ENCODE measurements at regions not wholly inside any gene's neighbourhood (a gene's known extent, or its start where the extent isn't known, plus 50 kb on each side); places are given as distances from the start of the nearest gene placed in this dataset.

DNA sequence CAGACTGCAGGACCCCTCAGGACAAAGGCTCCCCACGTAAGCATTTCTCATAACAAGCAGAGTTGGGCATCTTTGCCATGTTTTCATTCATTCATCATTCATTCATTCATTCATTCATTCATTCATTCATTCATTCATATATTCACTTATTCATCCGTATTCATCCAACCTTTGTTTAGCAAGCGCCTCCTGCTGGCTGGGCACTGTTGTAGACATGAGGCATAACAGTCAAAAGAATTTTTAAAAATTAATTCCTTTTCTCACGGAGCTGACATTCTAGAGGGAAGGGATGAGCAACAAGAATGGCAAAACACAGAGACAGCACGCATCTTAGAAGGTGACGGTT is 351.7 kb upstream of the TNRC6C start:
- CTCF ChIA-PET: interaction anchor here (1.2 kb wide), 1 partner anchor 64 kb away, joined by 3 read pairs; no protein-coding TSS in a partner anchor
- POLR2A ChIA-PET: interaction anchor here (0.9 kb wide), 1 partner anchor 352 kb away, joined by 3 read pairs; the partner anchor contains the start of gene TNRC6C
- Histone ChIP-seq H3K27ac (ENCODE audit: extremely low read depth, low read depth, low read length) (no peak overlapping the region), H3K4me3 (ENCODE audit: low read depth, low read length) (no peak overlapping the region), H3K4me1 (ENCODE audit: control insufficient read depth, insufficient read depth, low read length) (no peaks in the 10 kb centered on the region), H3K9me3 (ENCODE audit: control insufficient read depth, insufficient read depth, low read depth, low read length) (no peaks in the 10 kb centered on the region), H3K36me3 (ENCODE audit: control insufficient read depth in 2 of 2, insufficient read depth in 1 of 2, low read length in 2 of 2) (no peaks in the 10 kb centered on the region)
- TF ChIP-seq, protein P1, sequence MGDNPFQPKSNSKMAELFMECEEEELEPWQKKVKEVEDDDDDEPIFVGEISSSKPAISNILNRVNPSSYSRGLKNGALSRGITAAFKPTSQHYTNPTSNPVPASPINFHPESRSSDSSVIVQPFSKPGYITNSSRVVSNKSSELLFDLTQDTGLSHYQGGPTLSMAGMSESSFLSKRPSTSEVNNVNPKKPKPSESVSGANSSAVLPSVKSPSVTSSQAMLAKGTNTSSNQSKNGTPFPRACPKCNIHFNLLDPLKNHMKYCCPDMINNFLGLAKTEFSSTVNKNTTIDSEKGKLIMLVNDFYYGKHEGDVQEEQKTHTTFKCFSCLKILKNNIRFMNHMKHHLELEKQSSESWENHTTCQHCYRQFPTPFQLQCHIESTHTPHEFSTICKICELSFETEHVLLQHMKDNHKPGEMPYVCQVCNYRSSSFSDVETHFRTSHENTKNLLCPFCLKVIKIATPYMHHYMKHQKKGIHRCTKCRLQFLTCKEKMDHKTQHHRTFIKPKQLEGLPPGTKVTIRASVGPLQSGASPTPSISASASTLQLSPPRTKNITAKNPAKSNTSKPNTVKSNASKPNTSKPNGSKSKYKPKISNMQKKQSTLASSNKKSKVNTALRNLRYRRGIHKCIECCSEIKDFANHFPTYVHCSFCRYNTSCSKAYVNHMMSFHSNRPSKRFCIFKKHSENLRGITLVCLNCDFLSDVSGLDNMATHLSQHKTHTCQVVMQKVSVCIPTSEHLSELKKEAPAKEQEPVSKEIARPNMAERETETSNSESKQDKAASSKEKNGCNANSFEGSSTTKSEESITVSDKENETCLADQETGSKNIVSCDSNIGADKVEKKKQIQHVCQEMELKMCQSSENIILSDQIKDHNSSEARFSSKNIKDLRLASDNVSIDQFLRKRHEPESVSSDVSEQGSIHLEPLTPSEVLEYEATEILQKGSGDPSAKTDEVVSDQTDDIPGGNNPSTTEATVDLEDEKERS (tag by site-specific recombination; IDR thresholded peaks at IDR 0.05): no peak
- TF ChIP-seq ZNF707 (tag by site-specific recombination; IDR thresholded peaks at IDR 0.05): no peak
- TF ChIP-seq ZNF155 (tag by site-specific recombination; IDR thresholded peaks at IDR 0.05): no peak
- no peak for TF ChIP-seq ZNF274 (IDR thresholded peaks at IDR 0.05; ENCODE audit: low read length)
- no peak for TF ChIP-seq ZNF274 (tag by site-specific recombination; IDR thresholded peaks at IDR 0.05; ENCODE audit: borderline replicate concordance)
- TF ChIP-seq MEIS1 (CRISPR knock-in tag; IDR thresholded peaks at IDR 0.05; ENCODE audit: borderline replicate concordance): no peak
- TF ChIP-seq ZNF660 (tag by site-specific recombination; IDR thresholded peaks at IDR 0.05): no peak
- TF ChIP-seq ZNF514 (tag by site-specific recombination; IDR thresholded peaks at IDR 0.05): no peak
- TF ChIP-seq ZNF2 (tag by site-specific recombination; IDR thresholded peaks at IDR 0.05): no peak
- TF ChIP-seq, protein P2, sequence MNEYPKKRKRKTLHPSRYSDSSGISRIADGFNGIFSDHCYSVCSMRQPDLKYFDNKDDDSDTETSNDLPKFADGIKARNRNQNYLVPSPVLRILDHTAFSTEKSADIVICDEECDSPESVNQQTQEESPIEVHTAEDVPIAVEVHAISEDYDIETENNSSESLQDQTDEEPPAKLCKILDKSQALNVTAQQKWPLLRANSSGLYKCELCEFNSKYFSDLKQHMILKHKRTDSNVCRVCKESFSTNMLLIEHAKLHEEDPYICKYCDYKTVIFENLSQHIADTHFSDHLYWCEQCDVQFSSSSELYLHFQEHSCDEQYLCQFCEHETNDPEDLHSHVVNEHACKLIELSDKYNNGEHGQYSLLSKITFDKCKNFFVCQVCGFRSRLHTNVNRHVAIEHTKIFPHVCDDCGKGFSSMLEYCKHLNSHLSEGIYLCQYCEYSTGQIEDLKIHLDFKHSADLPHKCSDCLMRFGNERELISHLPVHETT (tag by site-specific recombination; IDR thresholded peaks at IDR 0.05): no peak
- no peak for TF ChIP-seq YY1 (tag by site-specific recombination; IDR thresholded peaks at IDR 0.05)
- no peak for TF ChIP-seq ZNF843 (tag by site-specific recombination; IDR thresholded peaks at IDR 0.05)
- TF ChIP-seq ZNF76 (tag by site-specific recombination; IDR thresholded peaks at IDR 0.05; ENCODE audit: borderline replicate concordance, low read depth): no peak
- TF ChIP-seq ZBTB7A (tag by site-specific recombination; IDR thresholded peaks at IDR 0.05; ENCODE audit: low read depth): no peak
- no peak for TF ChIP-seq SP2 (tag by site-specific recombination; IDR thresholded peaks at IDR 0.05)
- no peak for TF ChIP-seq ZNF654 (tag by site-specific recombination; IDR thresholded peaks at IDR 0.05; ENCODE audit: low read depth)
- no peak for TF ChIP-seq ZNF596 (tag by site-specific recombination; IDR thresholded peaks at IDR 0.05)
- TF ChIP-seq, protein P3, sequence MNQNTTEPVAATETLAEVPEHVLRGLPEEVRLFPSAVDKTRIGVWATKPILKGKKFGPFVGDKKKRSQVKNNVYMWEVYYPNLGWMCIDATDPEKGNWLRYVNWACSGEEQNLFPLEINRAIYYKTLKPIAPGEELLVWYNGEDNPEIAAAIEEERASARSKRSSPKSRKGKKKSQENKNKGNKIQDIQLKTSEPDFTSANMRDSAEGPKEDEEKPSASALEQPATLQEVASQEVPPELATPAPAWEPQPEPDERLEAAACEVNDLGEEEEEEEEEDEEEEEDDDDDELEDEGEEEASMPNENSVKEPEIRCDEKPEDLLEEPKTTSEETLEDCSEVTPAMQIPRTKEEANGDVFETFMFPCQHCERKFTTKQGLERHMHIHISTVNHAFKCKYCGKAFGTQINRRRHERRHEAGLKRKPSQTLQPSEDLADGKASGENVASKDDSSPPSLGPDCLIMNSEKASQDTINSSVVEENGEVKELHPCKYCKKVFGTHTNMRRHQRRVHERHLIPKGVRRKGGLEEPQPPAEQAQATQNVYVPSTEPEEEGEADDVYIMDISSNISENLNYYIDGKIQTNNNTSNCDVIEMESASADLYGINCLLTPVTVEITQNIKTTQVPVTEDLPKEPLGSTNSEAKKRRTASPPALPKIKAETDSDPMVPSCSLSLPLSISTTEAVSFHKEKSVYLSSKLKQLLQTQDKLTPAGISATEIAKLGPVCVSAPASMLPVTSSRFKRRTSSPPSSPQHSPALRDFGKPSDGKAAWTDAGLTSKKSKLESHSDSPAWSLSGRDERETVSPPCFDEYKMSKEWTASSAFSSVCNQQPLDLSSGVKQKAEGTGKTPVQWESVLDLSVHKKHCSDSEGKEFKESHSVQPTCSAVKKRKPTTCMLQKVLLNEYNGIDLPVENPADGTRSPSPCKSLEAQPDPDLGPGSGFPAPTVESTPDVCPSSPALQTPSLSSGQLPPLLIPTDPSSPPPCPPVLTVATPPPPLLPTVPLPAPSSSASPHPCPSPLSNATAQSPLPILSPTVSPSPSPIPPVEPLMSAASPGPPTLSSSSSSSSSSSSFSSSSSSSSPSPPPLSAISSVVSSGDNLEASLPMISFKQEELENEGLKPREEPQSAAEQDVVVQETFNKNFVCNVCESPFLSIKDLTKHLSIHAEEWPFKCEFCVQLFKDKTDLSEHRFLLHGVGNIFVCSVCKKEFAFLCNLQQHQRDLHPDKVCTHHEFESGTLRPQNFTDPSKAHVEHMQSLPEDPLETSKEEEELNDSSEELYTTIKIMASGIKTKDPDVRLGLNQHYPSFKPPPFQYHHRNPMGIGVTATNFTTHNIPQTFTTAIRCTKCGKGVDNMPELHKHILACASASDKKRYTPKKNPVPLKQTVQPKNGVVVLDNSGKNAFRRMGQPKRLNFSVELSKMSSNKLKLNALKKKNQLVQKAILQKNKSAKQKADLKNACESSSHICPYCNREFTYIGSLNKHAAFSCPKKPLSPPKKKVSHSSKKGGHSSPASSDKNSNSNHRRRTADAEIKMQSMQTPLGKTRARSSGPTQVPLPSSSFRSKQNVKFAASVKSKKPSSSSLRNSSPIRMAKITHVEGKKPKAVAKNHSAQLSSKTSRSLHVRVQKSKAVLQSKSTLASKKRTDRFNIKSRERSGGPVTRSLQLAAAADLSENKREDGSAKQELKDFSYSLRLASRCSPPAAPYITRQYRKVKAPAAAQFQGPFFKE (tag by site-specific recombination; IDR thresholded peaks at IDR 0.05; ENCODE audit: borderline replicate concordance): no peak
